Stomach (tissue), 8 donors: ENCODE measurements at regions not wholly inside any gene's neighbourhood (a gene's known extent, or its start where the extent isn't known, plus 50 kb on each side); places are given as distances from the start of the nearest gene placed in this dataset.

ENCODE experiments used
- DNase-seq, 2 donors: peaks; one replicate each; pipeline versions ENCODE4 v3.0.0 to v3.0.0-alpha.2; 2013 to 2019
- H3K27ac ChIP-seq, 5 donors: fragments of 200-600 bp in 4 of 5; sonication (generic) in 4 of 5; one replicate each; pipeline ENCODE4 v1.5.1; 2013 to 2019; ENCODE audit warnings: mild to moderate bottlenecking in 1 of 5, moderate library complexity in 1 of 5
- H3K27me3 ChIP-seq, 3 donors: fragments of 200-600 bp; sonication (generic); one replicate each; pipeline ENCODE4 v1.5.1; 2017 to 2019; ENCODE audit warnings: mixed run types in 1 of 3
- H3K36me3 ChIP-seq, 4 donors: fragments of 200-600 bp; sonication (generic); 1 replicate in 3 of 4; 2 replicates in 1 of 4; pipeline ENCODE4 v1.5.1; 2016 to 2019
- H3K4me1 ChIP-seq, 4 donors: fragments of 200-600 bp; sonication (generic); one replicate each; pipeline ENCODE4 v1.5.1; 2016 to 2019
- H3K4me3 ChIP-seq, 4 donors: fragments of 200-600 bp; sonication (generic) in 3 of 4; one replicate each; pipeline ENCODE4 v1.5.1; 2016 to 2019; ENCODE audit warnings: mild to moderate bottlenecking in 1 of 4
- H3K9me3 ChIP-seq, 4 donors: fragments of 200-600 bp; sonication (generic); one replicate each; pipeline ENCODE4 v1.5.1; 2016 to 2019
- EP300 ChIP-seq: sonication (generic); formaldehyde crosslinking; IDR thresholded peaks from one replicate; pipeline ENCODE4 v1.6.1; 2017; ENCODE audit warnings: antibody characterized with exemption
- POLR2A ChIP-seq, 4 donors: fragments of 450-650 bp; IDR thresholded peaks; one replicate each; pipeline ENCODE4 v1.6.1; 2016; ENCODE audit warnings: antibody characterized with exemption in 4 of 4, control low read depth in 2 of 4, mild to moderate bottlenecking in 1 of 4, moderate library complexity in 1 of 4
- POLR2AphosphoS5 ChIP-seq, 3 donors: sonication (generic); formaldehyde crosslinking; IDR thresholded peaks; one replicate each; pipeline ENCODE4 v1.6.1; 2016; ENCODE audit warnings: antibody characterized with exemption in 3 of 3
- WGBS, 5 donors: extraction: QIAGEN DNeasy Blood & Tissue Kit in 3 of 5; methylation state at CpG; one replicate each; pipeline versions ENCODE4 v1.1.5 to v1.1.7; 2013 to 2018; 5-methylcytosine and 5-hydroxymethylcytosine counted together
- intact Hi-C: fragments of 100-400 bp; cut with DNase I; formaldehyde crosslinking; loops from one replicate; pipeline ENCODE4 v1.15.1; 2023; ENCODE audit warnings: low total_unique reads
- TF ChIP-seq, protein P1 (sequence below), 7 experiments: fragments of 450-650 bp in 4 of 7; fragments of 200-600 bp in 3 of 7; sonication (generic) in 3 of 7; IDR thresholded peaks; one replicate each; pipeline ENCODE4 v1.5.1; 2016 to 2019; ENCODE audit warnings: antibody characterized with exemption in 7 of 7, control low read depth in 2 of 7, mild to moderate bottlenecking in 1 of 7
- donor health status: healthy with polysubstance abuse.
- donor health status: Bipolar disorder and iron deficiency.
- donor health status: healthy.

DNA sequence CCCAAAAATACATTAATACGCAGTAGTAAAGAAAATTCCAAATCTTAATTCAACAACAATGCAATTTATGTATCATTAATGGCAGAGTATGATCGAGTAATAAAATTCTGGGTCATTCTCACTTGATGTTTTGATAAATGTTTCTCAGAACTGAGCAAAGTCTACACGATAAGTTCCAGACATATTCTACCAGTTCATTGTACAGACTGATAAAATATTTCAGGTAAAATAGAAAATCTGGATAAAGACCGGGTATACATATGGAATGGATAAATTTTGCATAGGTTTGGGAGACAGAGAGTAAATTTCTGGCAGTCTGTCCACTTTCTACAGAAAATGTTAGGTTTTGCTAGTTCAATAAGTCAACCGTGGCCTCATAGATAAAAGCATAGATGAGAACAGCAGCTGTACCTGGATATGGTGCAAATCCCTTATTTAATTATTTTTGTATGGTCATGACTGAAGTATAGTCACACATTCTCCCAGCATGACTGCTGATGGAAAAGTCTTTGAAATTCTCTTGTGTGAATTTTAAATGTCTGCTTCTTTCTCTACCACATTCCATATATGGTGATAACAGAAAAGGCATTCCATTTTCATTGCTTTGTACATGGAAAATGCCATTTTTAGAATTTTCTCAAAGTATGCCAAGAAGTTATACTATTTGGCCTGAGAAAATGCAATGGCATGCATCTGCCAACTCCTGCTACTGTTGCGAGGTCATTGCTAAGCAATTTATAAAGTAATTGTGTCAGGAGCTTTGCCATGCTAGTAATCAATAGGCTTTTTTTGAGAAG lies 301.9 kb upstream of the ARSJ start:
- H3K27ac ChIP-seq = no peak overlapping the region
- H3K4me1 ChIP-seq = no peaks in the 10 kb centered on the region
- TF ChIP-seq, protein P1, sequence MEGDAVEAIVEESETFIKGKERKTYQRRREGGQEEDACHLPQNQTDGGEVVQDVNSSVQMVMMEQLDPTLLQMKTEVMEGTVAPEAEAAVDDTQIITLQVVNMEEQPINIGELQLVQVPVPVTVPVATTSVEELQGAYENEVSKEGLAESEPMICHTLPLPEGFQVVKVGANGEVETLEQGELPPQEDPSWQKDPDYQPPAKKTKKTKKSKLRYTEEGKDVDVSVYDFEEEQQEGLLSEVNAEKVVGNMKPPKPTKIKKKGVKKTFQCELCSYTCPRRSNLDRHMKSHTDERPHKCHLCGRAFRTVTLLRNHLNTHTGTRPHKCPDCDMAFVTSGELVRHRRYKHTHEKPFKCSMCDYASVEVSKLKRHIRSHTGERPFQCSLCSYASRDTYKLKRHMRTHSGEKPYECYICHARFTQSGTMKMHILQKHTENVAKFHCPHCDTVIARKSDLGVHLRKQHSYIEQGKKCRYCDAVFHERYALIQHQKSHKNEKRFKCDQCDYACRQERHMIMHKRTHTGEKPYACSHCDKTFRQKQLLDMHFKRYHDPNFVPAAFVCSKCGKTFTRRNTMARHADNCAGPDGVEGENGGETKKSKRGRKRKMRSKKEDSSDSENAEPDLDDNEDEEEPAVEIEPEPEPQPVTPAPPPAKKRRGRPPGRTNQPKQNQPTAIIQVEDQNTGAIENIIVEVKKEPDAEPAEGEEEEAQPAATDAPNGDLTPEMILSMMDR (IDR thresholded peaks at IDR 0.05) = no peak
- TF ChIP-seq POLR2A (IDR thresholded peaks at IDR 0.05) (no peak), EP300 (no peak), POLR2AphosphoS5 (IDR thresholded peaks at IDR 0.05) (no peak)
- no peaks in the 10 kb centered on the region for H3K9me3 ChIP-seq
- 71 to 83% (median 79%) methylated on average over 6 of the region's 6 CpGs for WGBS, 5 donors
- H3K27me3 ChIP-seq = no peaks in the 10 kb centered on the region
- intact Hi-C loops = no loop called here
- no peaks in the 10 kb centered on the region for H3K36me3 ChIP-seq
- H3K4me3 ChIP-seq = no peak overlapping the region
- DNase-seq = no peak

DNA sequence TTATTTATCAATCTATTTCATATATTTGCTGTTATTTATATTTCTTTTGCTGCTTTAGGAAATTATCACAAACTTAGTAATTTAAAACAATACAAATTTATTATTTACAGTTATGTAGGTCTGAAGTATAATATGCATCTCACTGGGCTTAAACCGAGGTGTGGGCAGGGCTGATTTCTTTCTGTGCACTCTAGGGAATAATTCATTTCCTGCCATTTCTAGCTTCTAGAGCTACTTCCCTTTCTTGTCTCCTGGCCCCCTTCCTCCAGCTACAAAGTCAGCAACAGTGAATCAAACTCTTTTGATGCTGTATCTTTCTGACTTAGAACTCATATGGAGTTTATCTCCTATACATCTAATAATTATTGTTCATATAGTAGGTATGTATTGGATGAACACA lies 303.5 kb upstream of the ARSJ start:
- no peaks in the 10 kb centered on the region for H3K4me1 ChIP-seq
- DNase-seq = no peak
- no peaks in the 10 kb centered on the region for H3K36me3 ChIP-seq
- H3K27ac ChIP-seq = no peak overlapping the region
- WGBS, 5 donors = 48 to 68% (median 57%) methylated on average over 1 of the region's 1 CpG
- intact Hi-C loops = no loop called here
- no peaks in the 10 kb centered on the region for H3K9me3 ChIP-seq
- no peak overlapping the region for H3K4me3 ChIP-seq
- H3K27me3 ChIP-seq = no peaks in the 10 kb centered on the region
- TF ChIP-seq, protein P1 (IDR thresholded peaks at IDR 0.05) = no peak
- TF ChIP-seq POLR2AphosphoS5 (IDR thresholded peaks at IDR 0.05) (no peak), POLR2A (IDR thresholded peaks at IDR 0.05) (no peak), EP300 (no peak)

GRCh38 chr4:114284629-114285028 lies 305.2 kb upstream of the ARSJ start:
- Histone ChIP-seq H3K27me3 (no peaks in the 10 kb centered on the region), H3K27ac (no peak overlapping the region), H3K36me3 (no peaks in the 10 kb centered on the region), H3K9me3 (no peaks in the 10 kb centered on the region), H3K4me3 (no peak overlapping the region), H3K4me1 (no peaks in the 10 kb centered on the region)
- TF ChIP-seq POLR2A (IDR thresholded peaks at IDR 0.05) (no peak), POLR2AphosphoS5 (IDR thresholded peaks at IDR 0.05) (no peak), EP300 (no peak)
- TF ChIP-seq, protein P1 (IDR thresholded peaks at IDR 0.05) = no peak
- no peak for DNase-seq
- intact Hi-C loops = no loop called here
- WGBS, 5 donors = 88 to 97% (median 95%) methylated on average over 1 of the region's 1 CpG

DNA sequence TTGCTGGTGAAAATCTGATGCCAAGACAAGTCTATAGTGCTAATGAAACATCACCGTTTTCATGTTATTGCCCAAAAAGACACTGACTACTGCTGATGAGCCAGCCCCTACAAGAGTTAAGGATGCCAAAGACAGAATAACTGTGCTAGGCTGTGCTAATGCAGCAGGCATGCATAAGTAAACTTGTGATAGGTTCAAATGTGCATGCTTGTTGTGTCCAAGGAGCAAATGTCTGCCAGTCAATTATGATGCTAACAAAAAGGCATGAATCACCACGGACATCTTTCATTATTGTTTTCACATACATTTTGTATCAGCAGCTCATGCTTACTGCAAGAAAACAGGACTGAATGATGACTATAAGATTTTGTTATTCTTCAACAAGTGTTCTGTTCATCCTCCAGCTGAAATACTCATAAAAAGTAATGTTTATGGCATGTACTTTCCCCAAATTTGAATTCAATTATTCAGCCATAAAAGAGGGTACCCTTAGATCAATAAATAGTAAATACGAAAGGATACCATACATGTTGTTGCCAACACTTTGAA lies 306.9 kb upstream of the ARSJ start:
- DNase-seq = no peak
- WGBS, 5 donors = 85 to 97% (median 92%) methylated on average over 3 of the region's 3 CpGs
- TF ChIP-seq, protein P1 (IDR thresholded peaks at IDR 0.05) = no peak
- TF ChIP-seq POLR2AphosphoS5 (IDR thresholded peaks at IDR 0.05) = no peak
- Histone ChIP-seq H3K4me1 (no peaks in the 10 kb centered on the region), H3K9me3 (no peaks in the 10 kb centered on the region), H3K36me3 (no peaks in the 10 kb centered on the region), H3K27me3 (no peaks in the 10 kb centered on the region), H3K27ac (no peak overlapping the region), H3K4me3 (no peak overlapping the region)
- intact Hi-C loops = no loop called here
